Activated naive CD8-positive, alpha-beta T cell treated with anti-CD3 and anti-CD28 coated beads, Interleukin-2, amount 10 ng/mL, durations not matched to agents 7 days and 5 days (primary cell): ENCODE measurements at regions not wholly inside any gene's neighbourhood (a gene's known extent, or its start where the extent isn't known, plus 50 kb on each side); places are given as distances from the start of the nearest gene placed in this dataset.

ENCODE experiments used
- ATAC-seq: fragments of 150-1000 bp; cut with Tn5 transposase; one replicate; pipeline ENCODE4 v1.10.0; 2021; ENCODE audit warnings: low read depth, moderate library complexity
- POLR2A ChIA-PET: fragments of 350-600 bp; sonication (Branson Sonifier 250); formaldehyde crosslinking; loops from one replicate; lab custom pipeline; 2021; ENCODE audit warnings: antibody characterized with exemption; lab: Charles Lee
- DNase-seq: peaks from one replicate; pipeline ENCODE4 v3.0.0; 2021
- H3K27ac Mint-ChIP-seq: one replicate; pipeline ENCODE4 v1.8.0; 2022; ENCODE audit warnings: mild to moderate bottlenecking, mixed read lengths
- H3K27me3 Mint-ChIP-seq: one replicate; pipeline ENCODE4 v1.8.0; 2022; ENCODE audit warnings: mild to moderate bottlenecking, moderate library complexity, mixed read lengths
- H3K36me3 Mint-ChIP-seq: one replicate; pipeline ENCODE4 v1.8.0; 2021; ENCODE audit warnings: mild to moderate bottlenecking, mixed read lengths
- H3K4me1 Mint-ChIP-seq: one replicate; pipeline ENCODE4 v1.8.0; 2021; ENCODE audit warnings: mixed read lengths
- H3K4me3 Mint-ChIP-seq: one replicate; pipeline ENCODE4 v1.8.0; 2022; ENCODE audit warnings: mild to moderate bottlenecking, moderate library complexity, mixed read lengths
- H3K9me3 Mint-ChIP-seq: one replicate; pipeline ENCODE4 v1.8.0; 2021; ENCODE audit warnings: mixed read lengths

- H3K27ac Mint-ChIP-seq = no peak overlapping the region
- H3K9me3 Mint-ChIP-seq = peaks cover 15% of the 10 kb centered on the region
- ATAC-seq = no peak
- H3K27me3 Mint-ChIP-seq = peaks cover 3% of the 10 kb centered on the region
- POLR2A ChIA-PET = no interaction called here
- peaks cover 7% of the 10 kb centered on the region for H3K36me3 Mint-ChIP-seq
- H3K4me1 Mint-ChIP-seq = peaks cover 8% of the 10 kb centered on the region
- no peak for DNase-seq
- H3K4me3 Mint-ChIP-seq = no peak overlapping the region
These were observed 162.1 kb downstream of the SNX18 start for GRCh38 chr5:54679686-54680085.

- DNase-seq = no peak
- H3K9me3 Mint-ChIP-seq = peaks cover 15% of the 10 kb centered on the region
- peaks cover 7% of the 10 kb centered on the region for H3K36me3 Mint-ChIP-seq
- peaks cover 3% of the 10 kb centered on the region for H3K27me3 Mint-ChIP-seq
- POLR2A ChIA-PET = no interaction called here
- peaks cover 16% of the 10 kb centered on the region for H3K4me1 Mint-ChIP-seq
- H3K4me3 Mint-ChIP-seq = no peak overlapping the region
- H3K27ac Mint-ChIP-seq = no peak overlapping the region
- no peak for ATAC-seq
These were observed 161.2 kb downstream of the SNX18 start for GRCh38 chr5:54678737-54679136.

GRCh38 chr5:54676481-54677340, 159.2 kb downstream of the SNX18 start:
- Mint-ChIP-seq H3K9me3 (peaks cover 21% of the 10 kb centered on the region), H3K36me3 (peaks cover 12% of the 10 kb centered on the region), H3K27ac (no peak overlapping the region), H3K27me3 (no peaks in the 10 kb centered on the region), H3K4me1 (peaks cover 32% of the 10 kb centered on the region), H3K4me3 (no peak overlapping the region)
- POLR2A ChIA-PET = no interaction called here
- ATAC-seq (no peak), DNase-seq (no peak)

GRCh38 chr5:54673523-54674225, 156.1 kb downstream of the SNX18 start:
- H3K27me3 Mint-ChIP-seq = no peaks in the 10 kb centered on the region
- H3K27ac Mint-ChIP-seq = peak overlapping the region; percentile 22
- DNase-seq (peak; percentile 49), ATAC-seq (peak; percentile 98)
- peaks cover 22% of the 10 kb centered on the region for H3K9me3 Mint-ChIP-seq
- peak overlapping the region; percentile 28 for H3K4me3 Mint-ChIP-seq
- POLR2A ChIA-PET = interaction anchor here (0.7 to 1.9 kb wide), 4 partner anchors 20 to 149 kb away, joined by 3 to 7 read pairs (median 5); no protein-coding TSS in a partner anchor
- H3K4me1 Mint-ChIP-seq = peaks cover 50% of the 10 kb centered on the region
- H3K36me3 Mint-ChIP-seq = peaks cover 16% of the 10 kb centered on the region

- POLR2A ChIA-PET = interaction anchor here (0.5 to 1.9 kb wide), 4 partner anchors 19 to 148 kb away, joined by 3 to 6 read pairs (median 4); no protein-coding TSS in a partner anchor
These were observed 155.3 kb downstream of the SNX18 start for GRCh38 chr5:54672871-54673270.

GRCh38 chr5:54671681-54672080, 154.1 kb downstream of the SNX18 start:
- Mint-ChIP-seq H3K27ac (no peak overlapping the region), H3K27me3 (no peaks in the 10 kb centered on the region), H3K36me3 (peaks cover 22% of the 10 kb centered on the region), H3K4me1 (peaks cover 50% of the 10 kb centered on the region), H3K9me3 (peaks cover 20% of the 10 kb centered on the region), H3K4me3 (no peak overlapping the region)
- POLR2A ChIA-PET = no interaction called here
- DNase-seq = no peak
- ATAC-seq = no peak

More at GRCh38 chr5:54672871-54673270, 155.3 kb downstream of the SNX18 start:
- ATAC-seq = no peak
- H3K27me3 Mint-ChIP-seq = no peaks in the 10 kb centered on the region
- peaks cover 19% of the 10 kb centered on the region for H3K9me3 Mint-ChIP-seq
- peak overlapping the region; percentile 2 for H3K27ac Mint-ChIP-seq
- H3K4me1 Mint-ChIP-seq = peaks cover 50% of the 10 kb centered on the region
- no peak for DNase-seq
- H3K4me3 Mint-ChIP-seq = no peak overlapping the region
- peaks cover 21% of the 10 kb centered on the region for H3K36me3 Mint-ChIP-seq

- Mint-ChIP-seq H3K4me3 (no peak overlapping the region), H3K36me3 (peaks cover 26% of the 10 kb centered on the region), H3K27ac (no peak overlapping the region), H3K4me1 (peaks cover 46% of the 10 kb centered on the region), H3K9me3 (peaks cover 24% of the 10 kb centered on the region), H3K27me3 (no peaks in the 10 kb centered on the region)
- ATAC-seq = no peak
- no peak for DNase-seq
- POLR2A ChIA-PET = no interaction called here
These were observed 153.6 kb downstream of the SNX18 start for GRCh38 chr5:54671111-54671531.

- DNase-seq (no peak), ATAC-seq (no peak)
- no peaks in the 10 kb centered on the region for H3K27me3 Mint-ChIP-seq
- POLR2A ChIA-PET = interaction anchor here (0.6 kb wide), 1 partner anchor 637 kb away, joined by 3 read pairs; the partner anchor contains the start of gene DHX29
- peak overlapping the region; percentile 54 for H3K27ac Mint-ChIP-seq
- peak overlapping the region; percentile 43 for H3K4me3 Mint-ChIP-seq
- peaks cover 21% of the 10 kb centered on the region for H3K9me3 Mint-ChIP-seq
- H3K36me3 Mint-ChIP-seq = peaks cover 26% of the 10 kb centered on the region
- peaks cover 45% of the 10 kb centered on the region for H3K4me1 Mint-ChIP-seq
These were observed 152.7 kb downstream of the SNX18 start for GRCh38 chr5:54670281-54670680.

- H3K27ac Mint-ChIP-seq = peak overlapping the region; percentile 54
- peak overlapping the region; percentile 43 for H3K4me3 Mint-ChIP-seq
- peaks cover 23% of the 10 kb centered on the region for H3K36me3 Mint-ChIP-seq
- POLR2A ChIA-PET = interaction anchor here (0.6 kb wide), 1 partner anchor 638 kb away, joined by 3 read pairs; the partner anchor contains the start of gene DHX29
- H3K27me3 Mint-ChIP-seq = no peaks in the 10 kb centered on the region
- peaks cover 19% of the 10 kb centered on the region for H3K9me3 Mint-ChIP-seq
- no peak for ATAC-seq
- H3K4me1 Mint-ChIP-seq = peaks cover 46% of the 10 kb centered on the region
- DNase-seq = no peak
These were observed 152.3 kb downstream of the SNX18 start for GRCh38 chr5:54669845-54670244.

- ATAC-seq (no peak), DNase-seq (no peak)
- H3K36me3 Mint-ChIP-seq = peaks cover 22% of the 10 kb centered on the region
- H3K4me1 Mint-ChIP-seq = peaks cover 42% of the 10 kb centered on the region
- POLR2A ChIA-PET = no interaction called here
- peak overlapping the region; percentile 43 for H3K4me3 Mint-ChIP-seq
- no peaks in the 10 kb centered on the region for H3K27me3 Mint-ChIP-seq
- H3K27ac Mint-ChIP-seq = no peak overlapping the region
- peaks cover 17% of the 10 kb centered on the region for H3K9me3 Mint-ChIP-seq
These were observed 151.7 kb downstream of the SNX18 start for GRCh38 chr5:54669285-54669684.

- H3K9me3 Mint-ChIP-seq = peaks cover 17% of the 10 kb centered on the region
- ATAC-seq (no peak), DNase-seq (no peak)
- no peak overlapping the region for H3K4me3 Mint-ChIP-seq
- POLR2A ChIA-PET = no interaction called here
- no peaks in the 10 kb centered on the region for H3K27me3 Mint-ChIP-seq
- peaks cover 22% of the 10 kb centered on the region for H3K36me3 Mint-ChIP-seq
- no peak overlapping the region for H3K27ac Mint-ChIP-seq
- peaks cover 30% of the 10 kb centered on the region for H3K4me1 Mint-ChIP-seq
These were observed 150.5 kb downstream of the SNX18 start for GRCh38 chr5:54668096-54668495.

- Mint-ChIP-seq H3K27ac (no peak overlapping the region), H3K27me3 (no peaks in the 10 kb centered on the region), H3K4me1 (peaks cover 22% of the 10 kb centered on the region), H3K4me3 (no peak overlapping the region), H3K36me3 (peaks cover 15% of the 10 kb centered on the region), H3K9me3 (peaks cover 10% of the 10 kb centered on the region)
- POLR2A ChIA-PET = no interaction called here
- ATAC-seq (no peak), DNase-seq (no peak)
These were observed 149.6 kb downstream of the SNX18 start for GRCh38 chr5:54667136-54667535.

- Mint-ChIP-seq H3K27me3 (no peaks in the 10 kb centered on the region), H3K4me3 (no peak overlapping the region), H3K27ac (no peak overlapping the region), H3K9me3 (peaks cover 7% of the 10 kb centered on the region), H3K36me3 (peaks cover 10% of the 10 kb centered on the region), H3K4me1 (peaks cover 3% of the 10 kb centered on the region)
- no peak for DNase-seq
- no peak for ATAC-seq
- POLR2A ChIA-PET = no interaction called here
These were observed 146.3 kb downstream of the SNX18 start for GRCh38 chr5:54663866-54664265.
